ENCODE measurements at regions not wholly inside any gene's neighbourhood (a gene's known extent, or its start where the extent isn't known, plus 50 kb on each side); places are given as distances from the start of the nearest gene placed in this dataset.

DNA sequence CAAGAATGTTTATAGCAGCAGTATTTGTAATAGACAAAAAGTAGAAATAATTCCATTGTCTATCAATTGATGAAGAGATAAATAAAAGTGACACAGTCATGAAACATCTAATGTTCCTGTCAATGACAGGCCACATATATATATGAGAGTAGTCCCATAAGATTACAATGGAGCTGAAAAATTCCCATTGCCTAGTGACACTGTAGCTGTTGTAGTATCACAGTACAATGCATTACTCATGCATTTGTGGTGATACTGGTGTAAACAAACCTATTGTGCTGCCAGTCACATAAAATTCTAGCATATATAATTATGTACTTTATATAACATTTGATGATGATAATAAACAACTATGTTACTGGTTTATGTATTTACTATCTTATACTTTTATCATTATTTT, 141.9 kb upstream of the LYPLAL1 start (continued):
- TF ChIP-seq, protein P1, sequence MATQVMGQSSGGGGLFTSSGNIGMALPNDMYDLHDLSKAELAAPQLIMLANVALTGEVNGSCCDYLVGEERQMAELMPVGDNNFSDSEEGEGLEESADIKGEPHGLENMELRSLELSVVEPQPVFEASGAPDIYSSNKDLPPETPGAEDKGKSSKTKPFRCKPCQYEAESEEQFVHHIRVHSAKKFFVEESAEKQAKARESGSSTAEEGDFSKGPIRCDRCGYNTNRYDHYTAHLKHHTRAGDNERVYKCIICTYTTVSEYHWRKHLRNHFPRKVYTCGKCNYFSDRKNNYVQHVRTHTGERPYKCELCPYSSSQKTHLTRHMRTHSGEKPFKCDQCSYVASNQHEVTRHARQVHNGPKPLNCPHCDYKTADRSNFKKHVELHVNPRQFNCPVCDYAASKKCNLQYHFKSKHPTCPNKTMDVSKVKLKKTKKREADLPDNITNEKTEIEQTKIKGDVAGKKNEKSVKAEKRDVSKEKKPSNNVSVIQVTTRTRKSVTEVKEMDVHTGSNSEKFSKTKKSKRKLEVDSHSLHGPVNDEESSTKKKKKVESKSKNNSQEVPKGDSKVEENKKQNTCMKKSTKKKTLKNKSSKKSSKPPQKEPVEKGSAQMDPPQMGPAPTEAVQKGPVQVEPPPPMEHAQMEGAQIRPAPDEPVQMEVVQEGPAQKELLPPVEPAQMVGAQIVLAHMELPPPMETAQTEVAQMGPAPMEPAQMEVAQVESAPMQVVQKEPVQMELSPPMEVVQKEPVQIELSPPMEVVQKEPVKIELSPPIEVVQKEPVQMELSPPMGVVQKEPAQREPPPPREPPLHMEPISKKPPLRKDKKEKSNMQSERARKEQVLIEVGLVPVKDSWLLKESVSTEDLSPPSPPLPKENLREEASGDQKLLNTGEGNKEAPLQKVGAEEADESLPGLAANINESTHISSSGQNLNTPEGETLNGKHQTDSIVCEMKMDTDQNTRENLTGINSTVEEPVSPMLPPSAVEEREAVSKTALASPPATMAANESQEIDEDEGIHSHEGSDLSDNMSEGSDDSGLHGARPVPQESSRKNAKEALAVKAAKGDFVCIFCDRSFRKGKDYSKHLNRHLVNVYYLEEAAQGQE (IDR thresholded peaks at IDR 0.05), result no peak
- TF ChIP-seq CBX8 (IDR thresholded peaks at IDR 0.05) (no peak), CHD2 (IDR thresholded peaks at IDR 0.05; ENCODE audit: low read length, partially characterized antibody) (no peak)

- H3K9me3 ChIP-seq, result 0 out of 3 replicates have a peak, but pooled peaks cover 5% of the 10 kb centered on the region
- WGBS (ENCODE audit: missing lambda C conversion rate), result 63% methylated on average over 2 of the region's 2 CpGs
- CTCF ChIA-PET, result no interaction called here
- POLR2A ChIA-PET, result no interaction called here
- no peaks in the 10 kb centered on the region for H3K4me1 ChIP-seq
- DNase-seq (ENCODE audit: low read depth in 1 of 2, low spot score in 1 of 2) (no peak), ATAC-seq (no peak), FAIRE-seq (no peak)
- no peak overlapping the region for H3K4me3 ChIP-seq
- TF ChIP-seq ZSCAN20 (CRISPR knock-in tag; IDR thresholded peaks at IDR 0.05), result no peak
- TF ChIP-seq, protein P2, sequence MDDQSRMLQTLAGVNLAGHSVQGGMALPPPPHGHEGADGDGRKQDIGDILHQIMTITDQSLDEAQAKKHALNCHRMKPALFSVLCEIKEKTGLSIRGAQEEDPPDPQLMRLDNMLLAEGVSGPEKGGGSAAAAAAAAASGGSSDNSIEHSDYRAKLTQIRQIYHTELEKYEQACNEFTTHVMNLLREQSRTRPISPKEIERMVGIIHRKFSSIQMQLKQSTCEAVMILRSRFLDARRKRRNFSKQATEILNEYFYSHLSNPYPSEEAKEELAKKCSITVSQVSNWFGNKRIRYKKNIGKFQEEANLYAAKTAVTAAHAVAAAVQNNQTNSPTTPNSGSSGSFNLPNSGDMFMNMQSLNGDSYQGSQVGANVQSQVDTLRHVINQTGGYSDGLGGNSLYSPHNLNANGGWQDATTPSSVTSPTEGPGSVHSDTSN (IDR thresholded peaks at IDR 0.05), result no peak
- no peak for TF ChIP-seq ZC3H11A (IDR thresholded peaks at IDR 0.05)
- no peak for TF ChIP-seq RARB (CRISPR knock-in tag; IDR thresholded peaks at IDR 0.05)
- TF ChIP-seq FOXS1 (CRISPR knock-in tag; IDR thresholded peaks at IDR 0.05), result no peak
- TF ChIP-seq POLR2AphosphoS2 (conservative IDR thresholded peaks at IDR 0.05; ENCODE audit: low read length), result no peak
- TF ChIP-seq ZNF302 (CRISPR knock-in tag; IDR thresholded peaks at IDR 0.05), result no peak
- no peak for TF ChIP-seq RAD21 (conservative IDR thresholded peaks at IDR 0.05 in 1 of 2, IDR thresholded peaks at IDR 0.05 in 1 of 2)
- TF ChIP-seq SREBF2 (IDR thresholded peaks at IDR 0.05), result no peak
- no peak for TF ChIP-seq JUNB (IDR thresholded peaks at IDR 0.05)
- no peak for TF ChIP-seq EHF (CRISPR knock-in tag; IDR thresholded peaks at IDR 0.05)
- TF ChIP-seq HOXB5 (CRISPR knock-in tag; IDR thresholded peaks at IDR 0.05), result no peak
- TF ChIP-seq RNF2 (IDR thresholded peaks at IDR 0.05; ENCODE audit: borderline replicate concordance, low read depth), result no peak
- no peak for TF ChIP-seq FOSB (CRISPR knock-in tag; IDR thresholded peaks at IDR 0.05)
- TF ChIP-seq KDM1A (IDR thresholded peaks at IDR 0.05; ENCODE audit: low read depth), result no peak
- TF ChIP-seq, protein P3, sequence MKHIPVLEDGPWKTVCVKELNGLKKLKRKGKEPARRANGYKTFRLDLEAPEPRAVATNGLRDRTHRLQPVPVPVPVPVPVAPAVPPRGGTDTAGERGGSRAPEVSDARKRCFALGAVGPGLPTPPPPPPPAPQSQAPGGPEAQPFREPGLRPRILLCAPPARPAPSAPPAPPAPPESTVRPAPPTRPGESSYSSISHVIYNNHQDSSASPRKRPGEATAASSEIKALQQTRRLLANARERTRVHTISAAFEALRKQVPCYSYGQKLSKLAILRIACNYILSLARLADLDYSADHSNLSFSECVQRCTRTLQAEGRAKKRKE (CRISPR knock-in tag; IDR thresholded peaks at IDR 0.05; ENCODE audit: low read depth), result no peak
- no peak for TF ChIP-seq BHLHE40 (IDR thresholded peaks at IDR 0.05; ENCODE audit: low read depth, low read length)
- no peak for TF ChIP-seq POLR2A (IDR thresholded peaks at IDR 0.05; ENCODE audit: low read length)
- H3K4me2 ChIP-seq, result no peak overlapping the region
- no peak overlapping the region for H3K27ac ChIP-seq
Observed at GRCh38 chr1:219038398-219038797, 135.3 kb upstream of the LYPLAL1 start.

DNA sequence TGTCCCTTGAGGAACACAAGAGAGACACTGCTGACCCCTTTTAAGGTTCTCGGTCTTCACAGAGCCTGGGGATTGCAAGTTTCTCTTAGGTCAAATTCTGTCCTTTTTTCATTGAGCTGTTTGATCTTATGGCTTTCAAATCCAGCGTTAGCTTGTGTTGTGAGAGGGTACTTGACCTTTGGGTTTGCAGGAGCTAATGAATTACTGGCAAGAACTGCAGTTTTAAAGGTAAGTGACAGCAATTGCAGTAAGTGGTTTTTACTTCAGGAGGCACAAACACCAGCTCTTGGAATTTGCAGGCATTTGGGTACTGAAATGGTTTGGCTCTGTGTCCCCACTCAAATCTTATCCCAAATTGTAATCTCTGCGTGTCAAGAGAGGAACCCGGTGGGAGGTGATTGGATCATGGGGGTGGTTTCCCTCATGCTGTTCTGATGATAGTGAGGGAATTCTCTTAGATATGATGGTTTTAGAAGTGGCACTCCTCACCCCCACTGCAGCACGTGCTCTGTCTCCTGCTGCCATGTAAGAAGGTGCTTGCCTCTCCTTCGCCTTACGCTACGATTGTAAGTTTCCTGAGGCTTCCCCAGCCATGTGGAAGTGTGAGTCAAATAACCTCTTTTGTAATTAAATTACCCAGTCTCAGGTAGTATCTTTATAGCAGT, 134.5 kb upstream of the LYPLAL1 start:
- no peak overlapping the region for H3K4me3 ChIP-seq
- no peak for FAIRE-seq
- POLR2A ChIA-PET, result no interaction called here

More for the DNA sequence above, 134.5 kb upstream of the LYPLAL1 start:
- 87% methylated on average over 8 of the region's 8 CpGs for WGBS (ENCODE audit: missing lambda C conversion rate)
- no peak for ATAC-seq
- CTCF ChIA-PET, result no interaction called here
- Histone ChIP-seq H3K4me2 (no peak overlapping the region), H3K27ac (no peak overlapping the region), H3K4me1 (no peaks in the 10 kb centered on the region), H3K9me3 (0 out of 3 replicates have a peak, but pooled peaks cover 5% of the 10 kb centered on the region)
- no peak for TF ChIP-seq CBX2 (IDR thresholded peaks at IDR 0.05; ENCODE audit: borderline replicate concordance, low read depth)
- no peak for TF ChIP-seq ZSCAN20 (CRISPR knock-in tag; IDR thresholded peaks at IDR 0.05)
- TF ChIP-seq ESRRA (IDR thresholded peaks at IDR 0.05; ENCODE audit: borderline replicate concordance, low read length), result no peak
- TF ChIP-seq MYC (IDR thresholded peaks at IDR 0.05; ENCODE audit: borderline replicate concordance, low read length), result no peak
- no peak for TF ChIP-seq CHD2 (IDR thresholded peaks at IDR 0.05; ENCODE audit: low read length, partially characterized antibody)
- no peak for TF ChIP-seq FOXS1 (CRISPR knock-in tag; IDR thresholded peaks at IDR 0.05)
- no peak for TF ChIP-seq BHLHE40 (IDR thresholded peaks at IDR 0.05; ENCODE audit: low read depth, low read length)
- no peak for TF ChIP-seq CBX8 (IDR thresholded peaks at IDR 0.05)
- TF ChIP-seq, protein P3 (CRISPR knock-in tag; IDR thresholded peaks at IDR 0.05; ENCODE audit: low read depth), result no peak
- no peak for TF ChIP-seq EHMT2 (IDR thresholded peaks at IDR 0.05; ENCODE audit: low read depth)
- no peak for TF ChIP-seq BCL3 (IDR thresholded peaks at IDR 0.05)
- no peak for TF ChIP-seq SREBF2 (IDR thresholded peaks at IDR 0.05)
- no peak for TF ChIP-seq ZNF302 (CRISPR knock-in tag; IDR thresholded peaks at IDR 0.05)
- no peak for DNase-seq (ENCODE audit: low read depth in 1 of 2, low spot score in 1 of 2)
